Neutrophil (primary cell): ENCODE measurements at regions not wholly inside any gene's neighbourhood (a gene's known extent, or its start where the extent isn't known, plus 50 kb on each side); places are given as distances from the start of the nearest gene placed in this dataset.

ENCODE experiments used
- H3K27ac ChIP-seq: fragments of 200-600 bp; sonication (generic); 2 replicates; pipeline ENCODE4 v1.5.1; 2016; ENCODE audit warnings: mild to moderate bottlenecking, moderate library complexity
- H3K27me3 ChIP-seq: fragments of 200-600 bp; sonication (generic); 2 replicates; pipeline ENCODE4 v1.6.0; 2016; ENCODE audit warnings: mild to moderate bottlenecking
- H3K36me3 ChIP-seq: fragments of 200-600 bp; sonication (generic); 2 replicates; pipeline ENCODE4 v1.5.1; 2017
- H3K4me1 ChIP-seq, 2 experiments: fragments of 200-600 bp in 1 of 2; sonication (generic) in 1 of 2; 1 replicate in 1 of 2; 2 replicates in 1 of 2; pipeline versions ENCODE4 v1.5.1 to v1.6.1; 2013 to 2016; ENCODE audit warnings: low read depth in 1 of 2, low read length in 1 of 2, mild to moderate bottlenecking in 1 of 2, moderate library complexity in 1 of 2; ENCODE audit not compliant: control insufficient read depth in 1 of 2, insufficient read depth in 1 of 2
- H3K4me3 ChIP-seq, 2 experiments: fragments of 200-600 bp in 1 of 2; sonication (generic) in 1 of 2; 1 replicate in 1 of 2; 2 replicates in 1 of 2; pipeline ENCODE4 v1.5.1; 2013 to 2016; ENCODE audit warnings: low read depth in 1 of 2, low read length in 1 of 2, mild to moderate bottlenecking in 1 of 2, moderate library complexity in 1 of 2
- H3K9me3 ChIP-seq: fragments of 200-600 bp; sonication (generic); 2 replicates; pipeline ENCODE4 v1.5.1; 2016
- TF ChIP-seq, protein P1 (sequence below): fragments of 200-600 bp; sonication (generic); IDR thresholded peaks from 2 replicates; pipeline ENCODE4 v1.5.1; 2016; ENCODE audit warnings: antibody characterized with exemption

DNA sequence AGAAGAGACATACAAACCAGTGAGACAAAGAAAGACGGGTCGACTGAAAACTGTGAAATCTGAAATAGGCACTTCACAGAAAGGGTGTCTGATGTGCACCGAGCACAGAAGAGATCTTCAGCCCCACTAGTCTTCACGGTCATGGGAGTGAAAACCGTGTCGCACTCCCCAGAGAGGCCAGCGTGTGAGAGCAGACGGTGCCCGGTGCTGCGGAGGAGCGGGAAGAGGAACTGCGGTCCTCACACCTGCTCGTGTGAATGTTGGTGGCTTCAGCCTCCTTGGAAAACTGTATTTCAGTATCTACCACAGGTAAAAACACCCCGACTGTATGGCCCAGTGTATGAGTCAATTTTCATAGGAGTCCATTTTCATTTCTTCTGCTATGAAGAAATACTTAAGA is 382.9 kb downstream of the BRD1 start:
- Histone ChIP-seq H3K36me3 (no peaks in the 10 kb centered on the region), H3K9me3 (no peaks in the 10 kb centered on the region), H3K27me3 (peaks cover 18% of the 10 kb centered on the region), H3K4me3 (no peak overlapping the region), H3K27ac (no peak overlapping the region), H3K4me1 (no peaks in the 10 kb centered on the region)
- TF ChIP-seq, protein P1, sequence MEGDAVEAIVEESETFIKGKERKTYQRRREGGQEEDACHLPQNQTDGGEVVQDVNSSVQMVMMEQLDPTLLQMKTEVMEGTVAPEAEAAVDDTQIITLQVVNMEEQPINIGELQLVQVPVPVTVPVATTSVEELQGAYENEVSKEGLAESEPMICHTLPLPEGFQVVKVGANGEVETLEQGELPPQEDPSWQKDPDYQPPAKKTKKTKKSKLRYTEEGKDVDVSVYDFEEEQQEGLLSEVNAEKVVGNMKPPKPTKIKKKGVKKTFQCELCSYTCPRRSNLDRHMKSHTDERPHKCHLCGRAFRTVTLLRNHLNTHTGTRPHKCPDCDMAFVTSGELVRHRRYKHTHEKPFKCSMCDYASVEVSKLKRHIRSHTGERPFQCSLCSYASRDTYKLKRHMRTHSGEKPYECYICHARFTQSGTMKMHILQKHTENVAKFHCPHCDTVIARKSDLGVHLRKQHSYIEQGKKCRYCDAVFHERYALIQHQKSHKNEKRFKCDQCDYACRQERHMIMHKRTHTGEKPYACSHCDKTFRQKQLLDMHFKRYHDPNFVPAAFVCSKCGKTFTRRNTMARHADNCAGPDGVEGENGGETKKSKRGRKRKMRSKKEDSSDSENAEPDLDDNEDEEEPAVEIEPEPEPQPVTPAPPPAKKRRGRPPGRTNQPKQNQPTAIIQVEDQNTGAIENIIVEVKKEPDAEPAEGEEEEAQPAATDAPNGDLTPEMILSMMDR: no peak

DNA sequence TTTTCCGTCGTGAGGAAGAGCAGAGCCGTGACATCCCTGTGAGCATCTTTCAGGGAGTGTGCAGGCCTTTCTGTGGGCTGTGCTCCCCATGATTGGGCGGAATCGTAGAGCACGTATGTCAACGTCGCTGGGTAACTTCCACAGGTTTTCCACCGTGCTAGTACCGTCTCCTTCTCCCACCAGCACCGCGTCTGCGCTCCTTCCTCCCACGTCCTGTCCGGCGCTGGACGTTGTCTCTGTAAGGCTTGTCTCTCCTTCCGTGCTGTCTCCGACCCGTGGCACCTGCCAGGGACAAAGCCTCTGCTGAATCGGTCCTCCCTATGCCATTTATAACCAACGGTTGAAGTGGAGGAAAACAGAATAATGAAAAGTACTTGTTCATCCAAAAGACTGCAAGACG is 386.7 kb downstream of the BRD1 start:
- H3K27me3 ChIP-seq: no peaks in the 10 kb centered on the region
- H3K4me1 ChIP-seq: no peaks in the 10 kb centered on the region
- H3K27ac ChIP-seq: no peak overlapping the region
- no peaks in the 10 kb centered on the region for H3K36me3 ChIP-seq
- no peak overlapping the region for H3K4me3 ChIP-seq
- TF ChIP-seq, protein P1: no peak
- no peaks in the 10 kb centered on the region for H3K9me3 ChIP-seq

DNA sequence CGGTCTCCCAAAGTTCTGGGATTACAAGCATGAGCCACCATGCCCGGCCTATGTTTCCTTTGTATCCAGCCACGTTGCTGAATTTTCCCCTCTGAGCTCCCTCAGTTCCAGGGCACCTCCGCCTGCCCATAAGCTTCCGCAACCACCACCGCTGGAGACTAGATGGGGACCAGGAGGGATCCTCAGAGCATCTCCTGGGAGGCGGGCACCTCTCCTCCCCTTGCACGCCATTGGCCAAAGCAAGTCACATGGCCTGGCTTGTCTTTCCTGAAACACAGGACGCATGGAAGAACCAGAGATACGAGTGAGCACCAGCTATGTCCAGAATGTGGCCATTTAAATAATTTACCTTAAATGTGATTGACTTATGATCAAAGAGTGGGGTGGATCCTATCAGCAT is 388.3 kb downstream of the BRD1 start:
- Histone ChIP-seq H3K27me3 (no peaks in the 10 kb centered on the region), H3K27ac (no peak overlapping the region), H3K9me3 (no peaks in the 10 kb centered on the region), H3K4me3 (no peak overlapping the region), H3K36me3 (no peaks in the 10 kb centered on the region), H3K4me1 (no peaks in the 10 kb centered on the region)
- TF ChIP-seq, protein P1: no peak

DNA sequence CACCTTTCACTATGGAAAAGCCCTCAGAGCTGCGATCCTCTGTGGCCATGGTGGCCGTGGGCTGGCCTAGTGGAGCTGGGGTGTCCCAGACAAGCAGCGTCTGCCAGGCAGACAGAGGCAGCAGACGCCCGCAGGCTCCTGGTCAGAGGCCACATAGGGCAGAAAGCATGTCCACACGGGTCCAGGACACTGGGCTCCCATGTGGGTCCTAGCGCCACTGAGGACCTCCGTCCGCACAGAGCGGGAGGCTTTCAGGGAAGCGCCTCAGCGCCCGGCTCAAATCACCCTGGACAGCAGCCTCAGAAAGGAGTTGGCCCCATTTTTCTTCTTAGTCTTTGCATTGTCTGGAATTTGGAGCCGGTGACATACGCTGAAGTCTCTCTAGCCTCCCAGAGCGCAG is 389.7 kb downstream of the BRD1 start:
- TF ChIP-seq, protein P1: no peak
- no peak overlapping the region for H3K4me3 ChIP-seq

DNA sequence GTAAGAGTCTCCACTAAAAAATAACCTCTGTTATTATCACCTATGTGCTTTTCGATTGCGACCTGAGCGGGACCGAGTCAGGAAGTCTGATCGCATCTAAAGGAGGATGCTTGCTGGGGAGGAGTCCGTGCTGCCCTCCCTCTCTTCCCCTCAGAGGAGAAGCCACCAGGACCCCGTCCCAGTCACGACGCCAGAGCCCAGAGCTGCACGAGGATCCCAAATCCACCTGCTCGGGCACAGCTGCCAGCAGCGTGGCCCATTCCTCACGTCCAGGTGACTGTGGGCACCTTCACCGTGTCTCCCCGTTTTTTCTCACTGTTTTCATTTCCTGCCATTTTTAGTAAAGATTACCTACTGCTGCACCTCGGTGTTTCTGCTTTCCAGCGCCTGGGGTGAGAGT is 390.3 kb downstream of the BRD1 start:
- Histone ChIP-seq H3K27ac (no peak overlapping the region), H3K36me3 (no peaks in the 10 kb centered on the region), H3K27me3 (peaks cover 17% of the 10 kb centered on the region), H3K9me3 (no peaks in the 10 kb centered on the region), H3K4me1 (no peaks in the 10 kb centered on the region), H3K4me3 (no peak overlapping the region)
- TF ChIP-seq, protein P1: no peak

More for the DNA sequence above, 389.7 kb downstream of the BRD1 start:
- Histone ChIP-seq H3K4me1 (no peaks in the 10 kb centered on the region), H3K27ac (no peak overlapping the region), H3K36me3 (no peaks in the 10 kb centered on the region), H3K27me3 (peaks cover 11% of the 10 kb centered on the region), H3K9me3 (no peaks in the 10 kb centered on the region)

DNA sequence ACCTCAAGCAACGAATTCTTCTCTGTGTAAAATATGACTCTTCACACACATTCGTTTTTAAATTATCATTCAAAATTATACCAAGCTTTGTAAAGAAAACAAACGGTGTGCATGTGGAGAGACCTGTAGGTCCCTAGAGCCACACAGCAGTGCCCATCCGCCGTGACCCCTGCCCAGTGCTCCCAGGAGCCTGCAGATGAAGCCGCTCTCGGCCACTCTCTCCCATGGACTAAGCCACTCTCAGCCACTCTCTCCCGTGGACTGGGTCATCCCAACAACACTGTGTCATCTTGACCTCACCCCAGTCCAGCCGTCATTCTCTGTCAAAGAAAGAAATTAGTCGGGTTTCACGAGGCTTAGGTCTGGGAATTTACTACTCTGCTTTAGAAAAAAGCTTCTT is 391.6 kb downstream of the BRD1 start:
- no peak overlapping the region for H3K27ac ChIP-seq
- TF ChIP-seq, protein P1: no peak
- no peaks in the 10 kb centered on the region for H3K9me3 ChIP-seq
- H3K27me3 ChIP-seq: peaks cover 20% of the 10 kb centered on the region
- no peaks in the 10 kb centered on the region for H3K4me1 ChIP-seq
- no peak overlapping the region for H3K4me3 ChIP-seq
- no peaks in the 10 kb centered on the region for H3K36me3 ChIP-seq
